ENCODE measurements at regions not wholly inside any gene's neighbourhood (a gene's known extent, or its start where the extent isn't known, plus 50 kb on each side); places are given as distances from the start of the nearest gene placed in this dataset.

GRCh38 chr2:129254718-129255117, 724.7 kb upstream of the RAB6C start:
- no peaks in the 10 kb centered on the region for H3K9me3 ChIP-seq (replicated peaks; ENCODE audit: insufficient read depth, low read length)
- no peak for TF ChIP-seq EZH2phosphoT487 (IDR thresholded peaks at IDR 0.05; ENCODE audit: low read length)
- TF ChIP-seq CTCF (IDR thresholded peaks at IDR 0.05; ENCODE audit: low read length), result no peak
- TF ChIP-seq EZH2 (optimal IDR thresholded peaks at IDR 0.05; ENCODE audit: low read depth, low read length), result no peak
- H3K79me2 ChIP-seq (ENCODE audit: low read length), result no peaks in the 10 kb centered on the region
- no peaks in the 10 kb centered on the region for H4K20me1 ChIP-seq (ENCODE audit: insufficient read depth, low read length)
- H2AFZ ChIP-seq (ENCODE audit: low read length), result no peak overlapping the region
- H3K4me2 ChIP-seq (ENCODE audit: low read depth, low read length), result no peak overlapping the region
- no peak overlapping the region for H3K9ac ChIP-seq (ENCODE audit: low read length)
- H3K27me3 ChIP-seq (replicated peaks; ENCODE audit: insufficient read depth, low read length), result no peaks in the 10 kb centered on the region
- H3K4me3 ChIP-seq (ENCODE audit: low read length), result no peak overlapping the region
- DNase-seq, result no peak
- H3F3A ChIP-seq (ENCODE audit: insufficient read depth, low read length), result no peaks in the 10 kb centered on the region
- no peaks in the 10 kb centered on the region for H3K36me3 ChIP-seq (replicated peaks; ENCODE audit: insufficient read depth, low read length)
- no peaks in the 10 kb centered on the region for H3K9me2 ChIP-seq (replicated peaks; ENCODE audit: insufficient read depth, low read length)
- H3K4me1 ChIP-seq (ENCODE audit: low read length), result no peaks in the 10 kb centered on the region
- H3K27ac ChIP-seq (ENCODE audit: low read length), result no peak overlapping the region

GRCh38 chr2:129255610-129256313, 723.7 kb upstream of the RAB6C start:
- Histone ChIP-seq H3F3A (ENCODE audit: insufficient read depth, low read length) (no peaks in the 10 kb centered on the region), H3K9me3 (replicated peaks; ENCODE audit: insufficient read depth, low read length) (no peaks in the 10 kb centered on the region), H3K27me3 (replicated peaks; ENCODE audit: insufficient read depth, low read length) (no peaks in the 10 kb centered on the region), H3K4me3 (ENCODE audit: low read length) (no peak overlapping the region), H3K4me2 (ENCODE audit: low read depth, low read length) (no peak overlapping the region), H3K4me1 (ENCODE audit: low read length) (no peaks in the 10 kb centered on the region), H3K36me3 (replicated peaks; ENCODE audit: insufficient read depth, low read length) (no peaks in the 10 kb centered on the region), H2AFZ (ENCODE audit: low read length) (no peak overlapping the region), H3K9me2 (replicated peaks; ENCODE audit: insufficient read depth, low read length) (no peaks in the 10 kb centered on the region), H3K27ac (ENCODE audit: low read length) (no peak overlapping the region), H3K9ac (ENCODE audit: low read length) (no peak overlapping the region), H4K20me1 (ENCODE audit: insufficient read depth, low read length) (no peaks in the 10 kb centered on the region), H3K79me2 (ENCODE audit: low read length) (no peaks in the 10 kb centered on the region)
- TF ChIP-seq EZH2phosphoT487 (IDR thresholded peaks at IDR 0.05; ENCODE audit: low read length) (no peak), EZH2 (optimal IDR thresholded peaks at IDR 0.05; ENCODE audit: low read depth, low read length) (no peak), CTCF (IDR thresholded peaks at IDR 0.05; ENCODE audit: low read length) (no peak)
- no peak for DNase-seq

GRCh38 chr2:129256642-129257041, 722.8 kb upstream of the RAB6C start:
- H3K4me3 ChIP-seq (ENCODE audit: low read length), result no peak overlapping the region
- H3K9me2 ChIP-seq (replicated peaks; ENCODE audit: insufficient read depth, low read length), result no peaks in the 10 kb centered on the region
- H3K4me1 ChIP-seq (ENCODE audit: low read length), result no peaks in the 10 kb centered on the region
- no peak for DNase-seq
- no peaks in the 10 kb centered on the region for H3K79me2 ChIP-seq (ENCODE audit: low read length)
- no peak overlapping the region for H2AFZ ChIP-seq (ENCODE audit: low read length)
- H4K20me1 ChIP-seq (ENCODE audit: insufficient read depth, low read length), result no peaks in the 10 kb centered on the region
- H3K4me2 ChIP-seq (ENCODE audit: low read depth, low read length), result no peak overlapping the region
- H3K27ac ChIP-seq (ENCODE audit: low read length), result no peak overlapping the region
- no peak overlapping the region for H3K9ac ChIP-seq (ENCODE audit: low read length)
- H3K36me3 ChIP-seq (replicated peaks; ENCODE audit: insufficient read depth, low read length), result no peaks in the 10 kb centered on the region
- TF ChIP-seq EZH2phosphoT487 (IDR thresholded peaks at IDR 0.05; ENCODE audit: low read length) (no peak), EZH2 (optimal IDR thresholded peaks at IDR 0.05; ENCODE audit: low read depth, low read length) (no peak), CTCF (IDR thresholded peaks at IDR 0.05; ENCODE audit: low read length) (no peak)
- H3K9me3 ChIP-seq (replicated peaks; ENCODE audit: insufficient read depth, low read length), result no peaks in the 10 kb centered on the region
- no peaks in the 10 kb centered on the region for H3F3A ChIP-seq (ENCODE audit: insufficient read depth, low read length)
- no peaks in the 10 kb centered on the region for H3K27me3 ChIP-seq (replicated peaks; ENCODE audit: insufficient read depth, low read length)
